ENCODE measurements at regions not wholly inside any gene's neighbourhood (a gene's known extent, or its start where the extent isn't known, plus 50 kb on each side); places are given as distances from the start of the nearest gene placed in this dataset.

DNA sequence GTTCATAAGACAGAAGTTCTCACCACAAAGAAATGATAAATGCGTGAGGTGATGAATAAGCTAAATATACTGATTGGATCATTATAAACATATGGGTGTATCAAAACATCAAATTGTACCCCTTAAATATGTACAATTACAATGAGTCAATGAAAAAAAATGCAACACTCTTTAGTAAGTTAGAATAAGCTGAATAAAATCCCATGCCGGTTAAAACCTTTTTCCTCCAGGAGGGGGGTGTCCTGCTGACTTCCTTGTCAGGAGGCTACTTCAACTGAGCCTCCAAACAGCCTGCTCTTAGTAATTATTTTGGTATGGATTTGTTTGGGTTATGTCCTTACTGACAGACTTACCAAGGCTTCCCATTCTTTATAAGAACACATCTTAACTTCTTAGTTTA lies 649.1 kb downstream of the INHBA start:
- H3K79me1 ChIP-seq (ENCODE audit: insufficient read depth, low read depth, low read length, poor library complexity, severe bottlenecking): no peaks in the 10 kb centered on the region
- no peaks in the 10 kb centered on the region for H3K4me1 ChIP-seq (ENCODE audit: insufficient read depth, low read length)
- no peak overlapping the region for H2BK15ac ChIP-seq (ENCODE audit: low read depth, low read length)
- H4K20me1 ChIP-seq (ENCODE audit: control insufficient read depth, insufficient read depth, insufficient read length): no peaks in the 10 kb centered on the region
- no peak overlapping the region for H3K56ac ChIP-seq (ENCODE audit: insufficient read length, low read depth, low read length)
- no CpG with 5 or more reads among the region's 2 CpGs for WGBS (ENCODE audit: extremely low coverage, insufficient read length, low lambda C conversion rate)
- no peak overlapping the region for H2BK5ac ChIP-seq (ENCODE audit: insufficient read length, low read length)
- no peak overlapping the region for H3K14ac ChIP-seq (ENCODE audit: insufficient read depth, low read length)
- no peak overlapping the region for H3K23ac ChIP-seq (ENCODE audit: insufficient read length, low read depth, low read length)
- H4K8ac ChIP-seq (replicated peaks; ENCODE audit: insufficient read length, low read depth, low read length): no peak overlapping the region
- H3K4me2 ChIP-seq (ENCODE audit: insufficient read depth, insufficient read length, low read length): no peak overlapping the region
- no peak overlapping the region for H3K18ac ChIP-seq (ENCODE audit: insufficient read length, low read depth, low read length)
- no peak overlapping the region for H2BK12ac ChIP-seq (ENCODE audit: insufficient read length, low read depth, low read length)
- no peaks in the 10 kb centered on the region for H3K23me2 ChIP-seq (ENCODE audit: insufficient read length, low read depth, low read length, poor library complexity, severe bottlenecking)
- no peaks in the 10 kb centered on the region for H3K27me3 ChIP-seq (ENCODE audit: insufficient read depth, low read length)
- H3K27me3 Mint-ChIP-seq (ENCODE audit: low read depth): peaks cover 64% of the 10 kb centered on the region
- H3K4me3 Mint-ChIP-seq: no peak overlapping the region
- DNase-seq: no peak
- H3T11ph ChIP-seq (ENCODE audit: low read length): no peak overlapping the region
- H3K9me3 Mint-ChIP-seq: peaks cover 4 to 6% of the 10 kb centered on the region in 2 experiments
- H2BK120ac ChIP-seq (ENCODE audit: low read depth, low read length, poor library complexity, severe bottlenecking): no peak overlapping the region
- no peak overlapping the region for H4K91ac ChIP-seq (ENCODE audit: insufficient read length, low read depth, low read length)
- H2AK5ac ChIP-seq (ENCODE audit: insufficient read length, low read length): no peak overlapping the region
- no peak overlapping the region for H3K27ac Mint-ChIP-seq
- H3K36me3 Mint-ChIP-seq (ENCODE audit: insufficient read depth in 1 of 3, low read depth in 3 of 3): peaks cover 0 to 8% (median 3%) of the 10 kb centered on the region in 3 experiments; a peak in 5 of 7 replicates
- H3K9ac ChIP-seq (ENCODE audit: extremely low read depth, insufficient read length, low read length): no peak overlapping the region
- H3K9me3 ChIP-seq (ENCODE audit: control insufficient read depth, low read depth, low read length): no peaks in the 10 kb centered on the region
- H3K27ac ChIP-seq (ENCODE audit: insufficient read length, low read depth, low read length): no peak overlapping the region
- no peaks in the 10 kb centered on the region for H3K79me2 ChIP-seq (ENCODE audit: insufficient read depth, low read length)
- TF ChIP-seq, protein P1, sequence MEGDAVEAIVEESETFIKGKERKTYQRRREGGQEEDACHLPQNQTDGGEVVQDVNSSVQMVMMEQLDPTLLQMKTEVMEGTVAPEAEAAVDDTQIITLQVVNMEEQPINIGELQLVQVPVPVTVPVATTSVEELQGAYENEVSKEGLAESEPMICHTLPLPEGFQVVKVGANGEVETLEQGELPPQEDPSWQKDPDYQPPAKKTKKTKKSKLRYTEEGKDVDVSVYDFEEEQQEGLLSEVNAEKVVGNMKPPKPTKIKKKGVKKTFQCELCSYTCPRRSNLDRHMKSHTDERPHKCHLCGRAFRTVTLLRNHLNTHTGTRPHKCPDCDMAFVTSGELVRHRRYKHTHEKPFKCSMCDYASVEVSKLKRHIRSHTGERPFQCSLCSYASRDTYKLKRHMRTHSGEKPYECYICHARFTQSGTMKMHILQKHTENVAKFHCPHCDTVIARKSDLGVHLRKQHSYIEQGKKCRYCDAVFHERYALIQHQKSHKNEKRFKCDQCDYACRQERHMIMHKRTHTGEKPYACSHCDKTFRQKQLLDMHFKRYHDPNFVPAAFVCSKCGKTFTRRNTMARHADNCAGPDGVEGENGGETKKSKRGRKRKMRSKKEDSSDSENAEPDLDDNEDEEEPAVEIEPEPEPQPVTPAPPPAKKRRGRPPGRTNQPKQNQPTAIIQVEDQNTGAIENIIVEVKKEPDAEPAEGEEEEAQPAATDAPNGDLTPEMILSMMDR (conservative IDR thresholded peaks at IDR 0.05): no peak
- H2BK20ac ChIP-seq (ENCODE audit: low read depth, low read length, poor library complexity, severe bottlenecking): no peak overlapping the region
- no peak overlapping the region for H4K5ac ChIP-seq (ENCODE audit: insufficient read length, low read depth, low read length)
- H2AFZ ChIP-seq (ENCODE audit: low read length): no peak overlapping the region
- H3K4ac ChIP-seq (ENCODE audit: low read depth, low read length): no peak overlapping the region
- peaks cover 19% of the 10 kb centered on the region in 2 experiments for H3K4me1 Mint-ChIP-seq

Data from H9 (cell line).